Lung microvascular endothelial cell (primary cell): ENCODE measurements at regions not wholly inside any gene's neighbourhood (a gene's known extent, or its start where the extent isn't known, plus 50 kb on each side); places are given as distances from the start of the nearest gene placed in this dataset.
"Not testable (repeated sequence)": the region's sequence is repeated elsewhere in the genome, so short reads cannot be mapped to it uniquely, and the experiment has no call there.

Source experiments
- DNase-seq, 2 donors: peaks; one replicate each; pipeline versions ENCODE4 v3.0.0 to v3.0.0-alpha.2; 2010; ENCODE audit warnings: low read depth in 2 of 2

GRCh38 chr14:40697231-40697630 lies 909.4 kb upstream of the LRFN5 start:
- DNase-seq, result no peak

DNA sequence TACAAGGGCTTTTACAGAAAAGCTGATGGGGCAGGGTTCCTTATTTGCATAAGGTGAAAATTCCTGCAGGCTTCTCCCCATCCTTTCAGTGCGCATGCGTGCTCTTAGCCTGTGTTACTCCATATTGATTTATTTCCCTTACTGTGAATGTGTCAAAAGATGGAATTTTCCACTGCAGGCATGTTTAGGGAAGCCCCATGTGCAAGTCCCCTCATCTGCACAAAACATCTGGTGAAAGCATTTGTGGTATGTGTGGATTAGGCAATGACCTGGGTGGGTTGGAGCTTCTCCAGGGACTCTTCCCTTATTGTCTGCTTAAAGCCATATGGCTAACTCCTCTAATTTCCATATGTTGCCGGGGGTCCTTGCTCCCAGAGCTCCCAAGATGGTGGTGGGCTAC lies 912.7 kb upstream of the LRFN5 start:
- no peak for DNase-seq

- DNase-seq, result no peak
These were observed 915.6 kb upstream of the LRFN5 start for GRCh38 chr14:40691066-40691465.

DNA sequence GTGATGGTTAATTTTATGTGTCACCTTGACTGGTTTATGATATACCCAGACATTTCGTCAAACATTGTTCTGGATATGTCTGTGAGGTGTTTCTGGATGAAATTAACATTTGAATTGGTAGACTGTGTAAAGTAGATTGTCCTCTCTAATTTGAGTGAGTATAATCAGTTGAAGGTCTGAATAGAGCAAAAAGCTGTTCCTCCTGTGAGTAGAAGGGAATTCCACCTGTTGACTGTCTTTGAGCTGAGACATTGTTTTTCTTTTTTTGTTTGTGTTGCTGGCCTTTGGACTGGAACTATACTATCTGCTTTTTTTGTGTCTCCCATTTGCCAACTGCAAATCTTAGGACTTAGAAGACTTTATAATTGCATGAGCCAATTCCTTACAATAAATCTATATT lies 920.9 kb upstream of the LRFN5 start:
- no peak for DNase-seq

DNA sequence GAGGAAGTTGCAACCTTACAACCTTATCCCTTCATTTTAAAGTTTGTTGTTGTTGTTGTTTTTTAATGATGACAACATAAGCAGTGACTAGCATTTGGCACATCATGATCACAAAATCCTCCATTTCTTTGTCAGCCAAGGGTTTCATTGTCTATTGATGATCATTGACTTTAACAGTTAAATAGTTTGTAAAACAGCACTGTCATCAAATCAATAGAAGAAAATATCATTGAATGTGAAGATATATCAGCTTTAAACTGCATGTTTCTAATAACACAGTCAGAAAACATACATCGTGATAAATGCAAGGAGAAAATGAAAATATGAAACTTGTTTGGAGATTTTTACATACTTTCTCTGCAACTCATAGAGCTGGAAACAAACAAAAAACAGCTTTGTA lies 922.3 kb upstream of the LRFN5 start:
- DNase-seq, result no peak

DNA sequence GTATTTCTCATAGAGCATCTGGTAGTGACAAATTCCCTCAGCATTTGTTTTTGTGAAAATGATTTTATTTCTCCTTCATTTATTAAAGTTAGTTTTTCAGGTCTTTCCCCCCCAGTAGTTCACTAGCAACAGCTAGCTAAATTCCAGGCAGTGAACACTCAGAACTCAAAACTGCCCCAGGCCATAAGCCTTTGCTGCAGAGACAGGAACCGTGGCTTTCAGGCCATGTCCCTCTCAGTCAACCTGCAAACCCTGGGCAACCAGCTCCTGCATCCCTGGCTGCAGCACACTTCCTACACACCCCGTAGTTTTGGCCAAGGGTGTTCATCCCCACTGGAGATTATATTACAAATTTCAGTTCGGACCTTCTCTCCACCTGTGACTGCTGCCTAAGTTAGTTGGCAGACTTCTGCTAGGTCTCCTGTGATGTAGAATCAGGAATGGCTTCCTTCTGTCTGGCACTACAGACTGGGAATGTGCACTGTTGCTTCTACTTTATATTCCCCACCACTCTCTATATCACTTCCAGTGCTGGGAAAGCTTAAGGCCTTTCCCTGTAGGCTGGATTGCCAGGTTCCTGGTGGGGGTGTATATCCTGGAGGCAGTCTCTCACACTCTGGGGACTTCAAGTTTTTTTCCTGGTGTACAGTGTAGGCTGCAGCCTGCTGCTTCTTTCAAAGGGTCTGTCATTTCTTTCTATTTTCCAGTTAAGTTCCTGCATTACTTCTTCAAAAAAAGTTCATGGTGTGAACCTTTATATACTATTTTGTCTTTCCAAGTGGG lies 924.4 kb upstream of the LRFN5 start:
- DNase-seq, result no peak

- DNase-seq, result no peak
These were observed 927.4 kb upstream of the LRFN5 start for GRCh38 chr14:40679256-40679655.

GRCh38 chr14:40677206-40677605 lies 929.5 kb upstream of the LRFN5 start:
- DNase-seq, result not testable (repeated sequence)

GRCh38 chr14:40674502-40674901 lies 932.2 kb upstream of the LRFN5 start:
- DNase-seq, result no peak

DNA sequence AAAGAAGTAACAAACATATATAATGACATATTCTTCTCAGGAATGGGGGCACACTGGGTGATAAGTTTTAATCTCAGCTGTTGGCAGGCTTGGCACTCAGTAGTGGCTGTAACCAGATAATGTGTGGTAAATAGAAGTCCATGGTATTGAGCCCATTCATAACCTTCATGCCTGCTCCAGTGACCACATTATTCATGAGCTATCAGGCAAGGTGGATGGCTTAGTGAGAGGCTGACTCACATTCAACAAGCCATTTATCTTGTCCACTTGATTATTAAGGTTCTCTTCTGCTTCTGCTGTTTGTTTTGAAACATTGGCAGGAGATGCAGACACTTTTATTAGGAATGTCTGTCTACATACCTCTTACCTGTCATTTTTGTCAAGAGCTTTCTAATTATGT lies 950.4 kb upstream of the LRFN5 start:
- DNase-seq, result no peak

DNA sequence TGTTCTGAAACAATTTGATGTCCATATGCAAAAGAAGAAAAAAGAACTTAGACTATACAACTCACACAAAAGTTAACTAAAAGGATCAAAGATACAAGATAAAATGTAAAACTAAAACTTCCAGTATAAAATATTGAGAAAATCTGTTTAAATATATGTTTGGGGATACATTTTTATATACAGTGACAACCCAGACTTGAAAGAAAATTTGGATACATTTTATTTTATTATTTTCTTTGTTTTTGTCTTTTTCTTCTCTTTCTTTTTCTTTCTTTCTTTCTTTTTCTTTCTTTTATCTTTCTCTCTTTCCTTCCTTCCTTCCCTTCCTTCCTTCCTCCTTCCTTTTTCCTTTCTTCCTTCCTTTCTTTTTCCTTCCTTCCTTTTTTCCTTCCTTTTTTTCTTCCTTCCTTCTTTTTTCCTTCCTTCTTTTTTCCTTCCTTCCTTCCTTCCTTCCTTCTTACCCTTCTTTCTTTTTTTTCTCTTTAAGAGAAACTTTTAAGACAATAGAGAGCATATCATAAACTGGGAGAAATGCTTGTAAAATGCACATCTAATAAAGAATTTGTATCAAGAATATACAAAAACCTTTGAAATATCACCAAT lies 954.5 kb upstream of the LRFN5 start:
- DNase-seq, result no peak

- DNase-seq, result no peak
These were observed 976.2 kb upstream of the LRFN5 start for GRCh38 chr14:40630471-40630870.

- DNase-seq, result not testable (repeated sequence)
These were observed 977.0 kb upstream of the LRFN5 start for GRCh38 chr14:40629551-40630137.

GRCh38 chr14:40629144-40629543 lies 977.5 kb upstream of the LRFN5 start:
- no peak for DNase-seq

DNA sequence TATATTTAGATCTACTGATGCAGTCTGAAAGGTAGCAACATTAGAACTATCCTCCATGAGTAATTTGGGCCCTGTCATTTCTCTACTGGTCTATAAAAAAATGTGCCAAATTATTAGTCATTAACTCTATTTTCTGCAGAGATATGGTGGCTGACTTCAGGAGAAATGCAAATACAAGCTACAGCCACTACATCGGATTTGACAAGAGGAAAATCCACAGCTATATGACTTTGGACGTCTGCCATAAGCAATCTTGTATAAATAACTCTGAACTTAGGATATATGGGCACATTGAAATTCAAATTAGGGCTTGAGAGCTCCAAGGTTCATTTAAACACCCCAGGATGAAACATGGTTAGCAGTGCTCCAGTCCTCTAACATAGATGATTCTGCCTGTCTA lies 983.0 kb upstream of the LRFN5 start:
- DNase-seq, result no peak

DNA sequence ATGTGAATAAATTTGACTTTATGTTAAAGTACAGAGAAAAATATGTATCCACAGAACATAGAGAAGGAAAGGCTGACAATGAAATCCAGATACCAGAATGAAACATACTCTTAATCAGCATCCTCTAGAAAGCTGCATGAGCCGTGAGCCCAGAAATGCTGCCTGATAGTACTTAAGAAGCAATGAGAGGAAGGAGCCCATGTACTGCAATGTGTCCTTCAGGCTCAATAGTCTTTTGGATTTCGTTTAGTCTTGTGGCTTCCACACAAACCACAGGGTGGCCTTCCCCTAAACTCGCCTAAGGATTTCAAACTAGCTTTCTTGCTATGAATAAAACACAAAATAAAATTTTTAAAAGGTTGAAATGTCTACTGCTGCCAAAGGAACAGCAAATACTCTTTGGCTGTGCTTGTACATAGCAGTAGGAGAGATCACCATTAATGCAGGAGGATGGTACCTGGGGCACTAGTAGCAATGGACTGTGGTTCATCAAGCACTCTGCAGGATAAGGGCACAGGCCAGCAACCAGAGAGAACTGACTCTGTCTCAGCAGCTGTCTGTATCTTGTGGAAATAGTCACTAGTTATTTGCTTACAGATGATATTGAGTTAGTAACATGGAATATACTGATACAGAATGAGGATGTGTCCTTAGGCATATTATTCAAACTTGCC lies 988.3 kb upstream of the LRFN5 start:
- no peak for DNase-seq

GRCh38 chr14:40616579-40616978 lies 990.1 kb upstream of the LRFN5 start:
- no peak for DNase-seq

DNA sequence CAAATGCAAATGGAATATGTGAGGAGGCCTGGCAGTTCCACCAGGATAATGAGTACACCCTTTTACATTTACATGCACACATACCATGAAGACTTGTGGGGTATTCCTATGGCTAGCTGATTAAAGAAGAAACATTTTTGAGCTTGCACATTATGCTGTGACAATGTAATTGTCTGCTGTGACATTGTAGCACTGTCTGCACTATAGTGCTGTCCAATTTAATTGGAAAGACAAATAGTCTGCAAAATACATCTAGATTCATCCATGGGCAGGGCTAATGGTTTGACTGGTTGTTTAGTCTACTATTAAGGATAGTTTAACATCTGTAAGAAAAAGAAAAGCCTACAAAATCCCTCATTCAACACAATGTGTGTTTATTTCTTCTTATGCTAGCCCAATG lies 1005.6 kb upstream of the LRFN5 start:
- no peak for DNase-seq

- DNase-seq, result no peak
These were observed 1007.0 kb upstream of the LRFN5 start for GRCh38 chr14:40599725-40600124.

- no peak for DNase-seq
These were observed 1025.4 kb upstream of the LRFN5 start for GRCh38 chr14:40581264-40581663.

DNA sequence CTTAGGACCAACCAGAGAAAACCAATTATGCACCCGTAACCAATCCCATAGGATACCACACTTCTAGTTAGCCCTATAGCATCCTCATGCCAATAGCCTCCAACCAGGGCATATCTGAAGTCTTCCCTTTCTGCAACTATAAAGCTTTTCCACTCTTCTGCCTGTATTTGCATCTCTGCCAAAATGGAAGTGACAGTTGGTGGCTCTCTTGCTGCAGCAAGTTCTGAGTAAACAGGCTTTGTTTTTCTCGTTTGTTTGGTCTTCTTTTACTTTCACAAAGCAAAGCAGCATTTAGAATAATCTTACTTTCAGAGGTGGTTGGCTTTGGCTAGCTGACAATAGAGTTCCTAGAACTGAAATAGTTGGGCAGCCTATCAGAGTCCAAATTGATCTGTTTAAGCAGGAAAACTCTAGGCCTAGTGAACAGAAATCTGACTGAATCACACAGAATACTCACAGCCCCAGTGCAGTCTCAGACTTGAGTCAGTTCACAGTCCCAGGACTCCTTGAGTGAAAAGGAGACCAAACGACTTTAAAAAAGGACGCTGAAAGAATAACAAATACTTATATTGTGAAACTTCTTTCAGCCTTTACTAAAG lies 1029.7 kb upstream of the LRFN5 start:
- no peak for DNase-seq

GRCh38 chr14:40574780-40575179 lies 1031.9 kb upstream of the LRFN5 start:
- no peak for DNase-seq
